ENCODE measurements at regions not wholly inside any gene's neighbourhood (a gene's known extent, or its start where the extent isn't known, plus 50 kb on each side); places are given as distances from the start of the nearest gene placed in this dataset.

- no peak for TF ChIP-seq POLR2A (IDR thresholded peaks at IDR 0.05)
- TF ChIP-seq CTCF (IDR thresholded peaks at IDR 0.05): no peak
Measured at GRCh38 chr2:65913813-65914212, 481.4 kb upstream of the SPRED2 start.
